GM12892 (cell line): ENCODE measurements at regions not wholly inside any gene's neighbourhood (a gene's known extent, or its start where the extent isn't known, plus 50 kb on each side); places are given as distances from the start of the nearest gene placed in this dataset.
"Not testable (repeated sequence)": the region's sequence is repeated elsewhere in the genome, so short reads cannot be mapped to it uniquely, and the experiment has no call there.

Source experiments
- DNase-seq: peaks from one replicate; pipeline ENCODE4 v3.0.0; 2011; ENCODE audit not compliant: insufficient read length
- FAIRE-seq: peaks from 2 replicates; lab custom pipeline; 2011; peaks lifted over from hg19 to GRCh38; lab: Jason Lieb, UNC
- POLR2A ChIP-seq: IDR thresholded peaks from 2 replicates; pipeline ENCODE4 v1.6.1; 2011; ENCODE audit warnings: low read depth, low read length, control low read depth
- POLR2AphosphoS5 ChIP-seq: IDR thresholded peaks from 2 replicates; pipeline ENCODE4 v1.6.1; 2011; ENCODE audit warnings: low read depth, low read length, control low read depth
- TAF1 ChIP-seq: IDR thresholded peaks from 2 replicates; pipeline ENCODE4 v1.6.1; 2011; ENCODE audit warnings: low read depth, mild to moderate bottlenecking, control low read depth, low read length, borderline replicate concordance

- DNase-seq (no peak), FAIRE-seq (no peak)
- TF ChIP-seq POLR2AphosphoS5 (no peak), TAF1 (no peak), POLR2A (no peak)
These were observed 727.6 kb upstream of the NEGR1 start for GRCh38 chr1:73009938-73010337.

GRCh38 chr1:73009311-73009710 is 727.0 kb upstream of the NEGR1 start:
- TF ChIP-seq TAF1 = no peak
- no peak for TF ChIP-seq POLR2A
- TF ChIP-seq POLR2AphosphoS5 = no peak
- no peak for FAIRE-seq
- DNase-seq = no peak

- FAIRE-seq = no peak
- TF ChIP-seq POLR2A (no peak), POLR2AphosphoS5 (no peak), TAF1 (no peak)
These were observed 715.3 kb upstream of the NEGR1 start for GRCh38 chr1:72997624-72998023.

GRCh38 chr1:72997041-72997440 is 714.7 kb upstream of the NEGR1 start:
- DNase-seq = no peak
- no peak for FAIRE-seq
- TF ChIP-seq POLR2AphosphoS5 (no peak), TAF1 (no peak), POLR2A (no peak)

More at GRCh38 chr1:72997624-72998023, 715.3 kb upstream of the NEGR1 start:
- DNase-seq = no peak

GRCh38 chr1:72987871-72988270 is 705.5 kb upstream of the NEGR1 start:
- FAIRE-seq = not testable (repeated sequence)

GRCh38 chr1:72986591-72987290 is 704.4 kb upstream of the NEGR1 start:
- FAIRE-seq = no peak

More at GRCh38 chr1:72987871-72988270, 705.5 kb upstream of the NEGR1 start:
- not testable (repeated sequence) for DNase-seq

GRCh38 chr1:72985024-72985423 is 702.7 kb upstream of the NEGR1 start:
- FAIRE-seq, DNase-seq: not testable (repeated sequence)

More at GRCh38 chr1:72986591-72987290, 704.4 kb upstream of the NEGR1 start:
- TF ChIP-seq POLR2A (no peak), POLR2AphosphoS5 (no peak), TAF1 (no peak)
- no peak for DNase-seq

- not testable (repeated sequence) for DNase-seq, FAIRE-seq
These were observed 700.7 kb upstream of the NEGR1 start for GRCh38 chr1:72983011-72983410.

- TF ChIP-seq TAF1 = no peak
- no peak for TF ChIP-seq POLR2AphosphoS5
- DNase-seq = no peak
- no peak for FAIRE-seq
These were observed 687.1 kb upstream of the NEGR1 start for GRCh38 chr1:72969461-72969860.

- no peak for DNase-seq
- TF ChIP-seq TAF1 = no peak
- FAIRE-seq = no peak
These were observed 672.6 kb upstream of the NEGR1 start for GRCh38 chr1:72954943-72955342.

GRCh38 chr1:72950900-72951299 is 668.6 kb upstream of the NEGR1 start:
- not testable (repeated sequence) for FAIRE-seq, DNase-seq

- DNase-seq (no peak), FAIRE-seq (no peak)
- TF ChIP-seq TAF1 (no peak), POLR2A (no peak), POLR2AphosphoS5 (no peak)
These were observed 664.7 kb upstream of the NEGR1 start for GRCh38 chr1:72946903-72947499.

- no peak for DNase-seq
- FAIRE-seq = no peak
- TF ChIP-seq TAF1 (no peak), POLR2AphosphoS5 (no peak), POLR2A (no peak)
These were observed 659.7 kb upstream of the NEGR1 start for GRCh38 chr1:72942008-72942407.

GRCh38 chr1:72938408-72938807 is 656.1 kb upstream of the NEGR1 start:
- TF ChIP-seq POLR2A = no peak
- no peak for TF ChIP-seq POLR2AphosphoS5
- no peak for TF ChIP-seq TAF1
- no peak for DNase-seq
- FAIRE-seq = no peak
